H1 (cell line): ENCODE measurements at regions not wholly inside any gene's neighbourhood (a gene's known extent, or its start where the extent isn't known, plus 50 kb on each side); places are given as distances from the start of the nearest gene placed in this dataset.
A peak's percentile ranks its signal among the peaks of the same experiment; 100 is the strongest.

Experiments used
- CTCF ChIA-PET: fragments of 300-600 bp; sonication (Branson Sonifier 250); formaldehyde crosslinking; loops from one replicate; lab custom pipeline; 2021; ENCODE audit not compliant: partially characterized antibody; lab: Charles Lee
- POLR2A ChIA-PET: fragments of 300-600 bp; sonication (Branson Sonifier 250); formaldehyde crosslinking; loops from one replicate; lab custom pipeline; 2021; ENCODE audit warnings: inconsistent platforms; ENCODE audit not compliant: partially characterized antibody; lab: Charles Lee
- DNase-seq, 2 experiments: peaks; one replicate each; pipeline versions ENCODE4 v3.0.0 to v3.0.0-alpha.2; 2010 to 2022; ENCODE audit warnings: low spot score in 2 of 2, low read depth in 1 of 2, mixed read lengths in 1 of 2
- FAIRE-seq: peaks from 2 replicates; lab custom pipeline; 2011; peaks lifted over from hg19 to GRCh38; lab: Jason Lieb, UNC
- H2AFZ ChIP-seq: 2 replicates; pipeline ENCODE4 v1.8.1; 2012; ENCODE audit warnings: low read length, inconsistent platforms
- H2AK5ac ChIP-seq: 2 replicates; pipeline ENCODE4 v1.6.1; 2013; ENCODE audit warnings: low read depth, low read length
- H2BK120ac ChIP-seq: replicated peaks from 2 replicates; pipeline ENCODE3; 2013; ENCODE audit warnings: low read depth, low read length, inconsistent platforms
- H2BK12ac ChIP-seq: 2 replicates; pipeline ENCODE4 v1.6.1; 2013; ENCODE audit warnings: low read depth, low read length
- H2BK15ac ChIP-seq: 2 replicates; pipeline ENCODE4 v1.6.1; 2013; ENCODE audit warnings: low read length
- H2BK20ac ChIP-seq: 2 replicates; pipeline ENCODE4 v1.6.1; 2013; ENCODE audit warnings: low read length
- H2BK5ac ChIP-seq: 2 replicates; pipeline ENCODE4 v1.6.1; 2013; ENCODE audit warnings: low read depth, low read length
- H3K14ac ChIP-seq: 2 replicates; pipeline ENCODE4 v1.6.1; 2013; ENCODE audit warnings: inconsistent platforms; ENCODE audit not compliant: insufficient read length
- H3K18ac ChIP-seq: 2 replicates; pipeline ENCODE4 v1.6.1; 2013; ENCODE audit warnings: low read length; ENCODE audit errors: extremely low read depth
- H3K23ac ChIP-seq: 2 replicates; pipeline ENCODE4 v1.6.1; 2013; ENCODE audit warnings: inconsistent platforms; ENCODE audit not compliant: insufficient read length
- H3K23me2 ChIP-seq: 2 replicates; pipeline ENCODE4 v1.6.1; 2013; ENCODE audit warnings: low read depth, low read length
- H3K27ac ChIP-seq: 2 replicates; pipeline ENCODE4 v1.6.1; 2011; ENCODE audit warnings: low read depth, low read length, inconsistent platforms
- H3K27me3 ChIP-seq, 4 experiments: replicated peaks in 1 of 4; 1 replicate in 1 of 4; 2 replicates in 3 of 4; pipeline versions ENCODE4 v1.6.1 to v1.8.1; 2011 to 2013; ENCODE audit warnings: low read length in 3 of 4, mild to moderate bottlenecking in 3 of 4, inconsistent platforms in 2 of 4, mixed read lengths in 2 of 4, moderate library complexity in 1 of 4; ENCODE audit not compliant: control insufficient read depth in 3 of 4, insufficient read depth in 3 of 4; ENCODE audit errors: extremely low read depth in 1 of 4
- H3K36me3 ChIP-seq, 4 experiments: 2 replicates each; pipeline versions ENCODE4 v1.6.1 to v1.8.1; 2011 to 2013; ENCODE audit warnings: mild to moderate bottlenecking in 4 of 4, low read length in 3 of 4, moderate library complexity in 2 of 4, control low read depth in 1 of 4, inconsistent platforms in 1 of 4; ENCODE audit not compliant: insufficient read depth in 4 of 4, control insufficient read depth in 2 of 4
- H3K4ac ChIP-seq: replicated peaks from 2 replicates; pipeline ENCODE3; 2013; ENCODE audit warnings: low read length, low read depth, mixed read lengths, inconsistent platforms; ENCODE audit not compliant: insufficient read length
- H3K4me1 ChIP-seq, 4 experiments: replicated peaks in 1 of 4; 1 replicate in 1 of 4; 2 replicates in 3 of 4; pipeline versions ENCODE4 v1.6.1 to v1.8.1; 2011 to 2013; ENCODE audit warnings: low read length in 3 of 4, inconsistent platforms in 2 of 4, mixed read lengths in 1 of 4; ENCODE audit not compliant: insufficient read depth in 4 of 4, control insufficient read depth in 3 of 4
- H3K4me2 ChIP-seq, 2 experiments: 2 replicates each; pipeline versions ENCODE4 v1.6.1 to v1.8.1; 2011 to 2013; ENCODE audit warnings: low read depth in 2 of 2, low read length in 2 of 2, control low read depth in 1 of 2, inconsistent platforms in 1 of 2, mild to moderate bottlenecking in 1 of 2; ENCODE audit not compliant: insufficient read depth in 1 of 2
- H3K4me3 ChIP-seq, 4 experiments: fragments of 200-600, 300-600 bp in 1 of 4; sonication (generic), shearing (Covaris generic), sonication (Bioruptor Twin) in 1 of 4; 2 replicates each; pipeline versions ENCODE4 v1.5.1 to v1.8.1; 2011 to 2016; ENCODE audit warnings: low read length in 4 of 4, low read depth in 3 of 4, control low read depth in 2 of 4, inconsistent platforms in 2 of 4, mild to moderate bottlenecking in 2 of 4, mixed read lengths in 1 of 4, moderate library complexity in 1 of 4; ENCODE audit not compliant: insufficient read depth in 2 of 4; ENCODE audit errors: extremely low read depth in 1 of 4
- H3K56ac ChIP-seq: replicated peaks from 2 replicates; pipeline ENCODE3; 2013; ENCODE audit warnings: low read depth, mild to moderate bottlenecking, mixed read lengths, low read length, inconsistent platforms; ENCODE audit not compliant: insufficient read length
- H3K79me1 ChIP-seq: 2 replicates; pipeline ENCODE4 v1.6.1; 2013; ENCODE audit warnings: low read depth, low read length, control low read depth
- H3K79me2 ChIP-seq, 2 experiments: 2 replicates each; pipeline versions ENCODE4 v1.6.1 to v1.8.1; 2012 to 2013; ENCODE audit warnings: low read length in 2 of 2, mild to moderate bottlenecking in 2 of 2, inconsistent platforms in 1 of 2; ENCODE audit not compliant: insufficient read depth in 2 of 2, control insufficient read depth in 1 of 2
- H3K9ac ChIP-seq, 4 experiments: replicated peaks in 1 of 4; 1 replicate in 1 of 4; 2 replicates in 3 of 4; pipeline versions ENCODE4 v1.6.1 to v1.8.1; 2011 to 2013; ENCODE audit warnings: low read depth in 3 of 4, low read length in 3 of 4, control low read depth in 2 of 4, mild to moderate bottlenecking in 2 of 4, moderate library complexity in 2 of 4, inconsistent platforms in 1 of 4; ENCODE audit errors: extremely low read depth in 1 of 4
- H3K9me3 ChIP-seq, 2 experiments: 2 replicates each; pipeline versions ENCODE4 v1.6.1 to v1.8.1; 2012 to 2013; ENCODE audit warnings: mild to moderate bottlenecking in 2 of 2, moderate library complexity in 2 of 2, control low read depth in 1 of 2, inconsistent platforms in 1 of 2, low read depth in 1 of 2, low read length in 1 of 2, mixed read lengths in 1 of 2; ENCODE audit not compliant: insufficient read depth in 2 of 2
- H4K20me1 ChIP-seq, 2 experiments: replicated peaks in 1 of 2; 2 replicates each; pipeline versions ENCODE3 to v1.8.1; 2011 to 2013; ENCODE audit warnings: inconsistent platforms in 2 of 2, low read length in 2 of 2, mild to moderate bottlenecking in 1 of 2; ENCODE audit not compliant: insufficient read depth in 2 of 2, control insufficient read depth in 1 of 2
- H4K5ac ChIP-seq: 2 replicates; pipeline ENCODE4 v1.6.1; 2013; ENCODE audit warnings: low read length, low read depth, mixed read lengths, inconsistent platforms; ENCODE audit not compliant: insufficient read length
- H4K8ac ChIP-seq: 2 replicates; pipeline ENCODE4 v1.8.0; 2013; ENCODE audit warnings: mild to moderate bottlenecking, moderate library complexity, low read length, inconsistent platforms; ENCODE audit not compliant: insufficient read depth; ENCODE audit errors: extremely low read depth
- H4K91ac ChIP-seq: replicated peaks from 2 replicates; pipeline ENCODE3; 2013; ENCODE audit warnings: low read length, mixed read lengths, inconsistent platforms; ENCODE audit not compliant: insufficient read length
- CTBP2 ChIP-seq: IDR thresholded peaks from 2 replicates; pipeline ENCODE4 v1.7.0; 2011; ENCODE audit warnings: borderline replicate concordance, mild to moderate bottlenecking, moderate library complexity, mixed read lengths, low read length; ENCODE audit not compliant: insufficient read depth, insufficient read length
- GABPA ChIP-seq: IDR thresholded peaks from 2 replicates; pipeline ENCODE4 v1.6.1; 2011; ENCODE audit warnings: mild to moderate bottlenecking, low read length, moderate library complexity, borderline replicate concordance; ENCODE audit not compliant: insufficient read depth
- KDM4A ChIP-seq: IDR thresholded peaks from one replicate; pipeline ENCODE4 v1.7.1; 2012; ENCODE audit warnings: low read depth, mild to moderate bottlenecking, moderate library complexity, low read length, inconsistent platforms; ENCODE audit not compliant: severe bottlenecking
- RNF2 ChIP-seq: fragments of 200-900, 300-1000 bp; sonication (generic); IDR thresholded peaks from 2 replicates; pipeline ENCODE4 v1.7.1; 2016; ENCODE audit warnings: borderline replicate concordance, low read depth, mild to moderate bottlenecking, antibody characterized with exemption, low read length; ENCODE audit not compliant: poor library complexity, severe bottlenecking; ENCODE audit errors: missing control alignments
- WGBS, 2 experiments: shearing (Covaris generic) in 1 of 2; methylation state at CpG; one replicate each; pipeline versions ENCODE4 v1.1.6 to v1.1.7; 2013 to 2015; ENCODE audit warnings: low lambda C conversion rate in 2 of 2, mixed read lengths in 2 of 2, inconsistent platforms in 1 of 2, low coverage in 1 of 2, missing lambda C conversion rate in 1 of 2; ENCODE audit not compliant: insufficient replicate concordance in 2 of 2, insufficient coverage in 1 of 2, insufficient read length in 1 of 2; ENCODE audit errors: extremely low coverage in 1 of 2, missing lambda C conversion rate in 1 of 2; 5-methylcytosine and 5-hydroxymethylcytosine counted together

GRCh38 chr6:165986311-165986913 is 181.2 kb downstream of the TBXT start:
- Histone ChIP-seq H2BK120ac (no peak overlapping the region), H3K23ac (no peak overlapping the region), H3K9ac (no peak overlapping the region), H4K20me1 (peaks cover 0 to 13% of the 10 kb centered on the region in 2 experiments), H2BK5ac (no peak overlapping the region), H3K9me3 (no peaks in the 10 kb centered on the region), H3K4me1 (peaks cover 4 to 16% (median 11%) of the 10 kb centered on the region in 4 experiments), H2AFZ (0 out of 2 replicates have a peak overlapping the region, but pooled peaks have one; percentile 10), H3K4ac (no peak overlapping the region), H2BK20ac (no peak overlapping the region), H4K91ac (no peak overlapping the region), H3K14ac (no peak overlapping the region), H2BK15ac (no peak overlapping the region), H4K5ac (no peak overlapping the region), H3K4me2 (peak overlapping the region; percentile 91 to 95), H3K56ac (no peak overlapping the region), H3K79me1 (no peaks in the 10 kb centered on the region), H3K27me3 (peaks cover 60 to 76% (median 71%) of the 10 kb centered on the region in 4 experiments), H2BK12ac (no peak overlapping the region), H3K27ac (no peak overlapping the region), H3K4me3 (peak overlapping the region; percentile 40 to 62 (median 55); a peak in 6 of 8 replicates), H3K79me2 (no peaks in the 10 kb centered on the region), H3K36me3 (no peaks in the 10 kb centered on the region), H3K23me2 (peaks cover 24% of the 10 kb centered on the region), H2AK5ac (no peak overlapping the region), H3K18ac (no peak overlapping the region; the same call in 1 of the 2 replicates), H4K8ac (no peak overlapping the region)
- ChIA-PET CTCF (interaction anchor here (0.8 to 2.9 kb wide), 5 partner anchors 17 to 111 kb away, joined by 3 to 10 read pairs (median 4); no protein-coding TSS in a partner anchor), POLR2A (no interaction called here)
- TF ChIP-seq GABPA (no peak), CTBP2 (peak; percentile 18), RNF2 (peak; percentile 42), KDM4A (peak; percentile 36)
- 0% methylated on average over 4 of the region's 8 CpGs; no CpG with 5 or more reads in 1 of the 2 experiments for WGBS, 2 experiments
- DNase-seq: no peak
- no peak for FAIRE-seq
